ENCODE measurements at regions not wholly inside any gene's neighbourhood (a gene's known extent, or its start where the extent isn't known, plus 50 kb on each side); places are given as distances from the start of the nearest gene placed in this dataset.

DNA sequence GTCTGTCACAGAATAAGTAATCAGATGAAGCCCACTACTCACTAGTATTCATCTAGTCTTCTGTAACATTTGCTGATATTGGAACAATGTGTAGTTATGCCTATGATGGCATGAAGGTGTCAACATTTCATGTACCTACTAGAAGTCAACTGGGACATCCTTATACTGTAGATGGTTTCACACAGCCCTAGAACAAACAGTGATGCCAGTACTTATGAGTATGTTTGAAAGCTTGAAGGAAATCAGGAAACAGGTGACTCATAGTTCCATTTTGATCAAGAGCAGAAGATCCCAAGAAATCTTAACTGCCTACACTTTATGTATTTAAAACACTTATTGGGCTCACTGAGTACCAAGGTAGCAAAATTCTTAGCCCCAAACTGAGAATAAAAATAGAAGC lies 1519.6 kb downstream of the REEP3 start:
- Histone ChIP-seq H3K79me2 (ENCODE audit: control insufficient read depth, insufficient read depth, low read length) (no peaks in the 10 kb centered on the region), H3K27ac (ENCODE audit: low read length in 2 of 2) (no peak overlapping the region), H2AFZ (ENCODE audit: insufficient read depth, low read depth, low read length, poor library complexity, severe bottlenecking) (no peak overlapping the region), H3K27me3 (replicated peaks in 1 of 4; ENCODE audit: control extremely low read depth in 1 of 4, control insufficient read depth in 3 of 4, insufficient read depth in 4 of 4, low read length in 3 of 4) (no peaks in the 10 kb centered on the region), H3K4me1 (ENCODE audit: control insufficient read depth in 2 of 2, insufficient read depth in 2 of 2, low read length in 2 of 2) (no peaks in the 10 kb centered on the region), H3K4me2 (replicated peaks; ENCODE audit: low read depth, low read length, poor library complexity, severe bottlenecking) (no peak overlapping the region), H3K9me3 (ENCODE audit: control extremely low read depth in 1 of 3, control insufficient read depth in 2 of 3, insufficient read depth in 1 of 3, low read length in 2 of 3) (peaks cover 0 to 3% (median 0%) of the 10 kb centered on the region in 3 donors), H3K4me3 (ENCODE audit: control extremely low read depth in 1 of 5, extremely low read depth in 1 of 5, insufficient read depth in 1 of 5, low read depth in 2 of 5, low read length in 4 of 5) (no peak overlapping the region), H3K36me3 (replicated peaks in 1 of 2; ENCODE audit: control extremely low read depth in 1 of 2, control insufficient read depth in 1 of 2, extremely low read depth in 1 of 2, insufficient read depth in 2 of 2, low read length in 1 of 2) (no peaks in the 10 kb centered on the region), H4K20me1 (ENCODE audit: control insufficient read depth, insufficient read depth, low read length, poor library complexity, severe bottlenecking) (no peaks in the 10 kb centered on the region), H3K9ac (ENCODE audit: low read length) (no peak overlapping the region)
- TF ChIP-seq EZH2 (IDR thresholded peaks at IDR 0.05; ENCODE audit: borderline replicate concordance, insufficient read depth, low read depth, low read length, poor library complexity, severe bottlenecking), result no peak
- TF ChIP-seq, protein P1, sequence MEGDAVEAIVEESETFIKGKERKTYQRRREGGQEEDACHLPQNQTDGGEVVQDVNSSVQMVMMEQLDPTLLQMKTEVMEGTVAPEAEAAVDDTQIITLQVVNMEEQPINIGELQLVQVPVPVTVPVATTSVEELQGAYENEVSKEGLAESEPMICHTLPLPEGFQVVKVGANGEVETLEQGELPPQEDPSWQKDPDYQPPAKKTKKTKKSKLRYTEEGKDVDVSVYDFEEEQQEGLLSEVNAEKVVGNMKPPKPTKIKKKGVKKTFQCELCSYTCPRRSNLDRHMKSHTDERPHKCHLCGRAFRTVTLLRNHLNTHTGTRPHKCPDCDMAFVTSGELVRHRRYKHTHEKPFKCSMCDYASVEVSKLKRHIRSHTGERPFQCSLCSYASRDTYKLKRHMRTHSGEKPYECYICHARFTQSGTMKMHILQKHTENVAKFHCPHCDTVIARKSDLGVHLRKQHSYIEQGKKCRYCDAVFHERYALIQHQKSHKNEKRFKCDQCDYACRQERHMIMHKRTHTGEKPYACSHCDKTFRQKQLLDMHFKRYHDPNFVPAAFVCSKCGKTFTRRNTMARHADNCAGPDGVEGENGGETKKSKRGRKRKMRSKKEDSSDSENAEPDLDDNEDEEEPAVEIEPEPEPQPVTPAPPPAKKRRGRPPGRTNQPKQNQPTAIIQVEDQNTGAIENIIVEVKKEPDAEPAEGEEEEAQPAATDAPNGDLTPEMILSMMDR (IDR thresholded peaks at IDR 0.05), result no peak
- ChIA-PET CTCF (no interaction called here), POLR2A (no interaction called here)
- H3K4me1 Mint-ChIP-seq, result no peaks in the 10 kb centered on the region
- intact Hi-C loops (cut with micrococcal nuclease), result no loop called here
- peaks cover under 1% of the 10 kb centered on the region for H3K9me3 Mint-ChIP-seq (ENCODE audit: insufficient read depth)
- no peaks in the 10 kb centered on the region for H3K27me3 Mint-ChIP-seq
- DNase-seq, result no peak
- H3K4me3 Mint-ChIP-seq, result no peak overlapping the region
- no peak for ATAC-seq (ENCODE audit: low read depth)
- H3K27ac Mint-ChIP-seq, result no peak overlapping the region

DNA sequence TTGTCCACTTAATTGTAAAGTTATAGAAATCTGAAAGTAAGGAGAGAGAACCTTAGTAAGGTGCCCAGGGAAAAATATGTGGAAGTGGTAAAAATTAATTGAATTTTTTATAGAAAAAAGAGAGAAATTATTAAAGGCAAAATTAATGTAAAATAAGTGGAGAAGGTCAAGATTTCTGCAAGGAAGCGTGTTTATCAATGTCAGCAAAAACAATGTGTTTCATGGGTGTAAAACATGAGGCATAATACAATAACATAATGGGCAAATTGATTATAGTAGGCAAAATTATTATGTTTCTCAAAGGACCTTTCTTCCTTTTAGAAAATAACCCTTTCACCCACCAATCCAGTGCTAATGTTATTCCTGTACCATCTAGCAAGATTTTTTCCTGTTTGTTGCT lies 1520.1 kb downstream of the REEP3 start:
- Histone ChIP-seq H3K9me3 (ENCODE audit: control extremely low read depth in 1 of 3, control insufficient read depth in 2 of 3, insufficient read depth in 1 of 3, low read length in 2 of 3) (peaks cover 0 to 3% (median 0%) of the 10 kb centered on the region in 3 donors), H3K9ac (ENCODE audit: low read length) (no peak overlapping the region), H2AFZ (ENCODE audit: insufficient read depth, low read depth, low read length, poor library complexity, severe bottlenecking) (no peak overlapping the region), H3K27ac (ENCODE audit: low read length in 2 of 2) (no peak overlapping the region), H3K4me3 (ENCODE audit: control extremely low read depth in 1 of 5, extremely low read depth in 1 of 5, insufficient read depth in 1 of 5, low read depth in 2 of 5, low read length in 4 of 5) (no peak overlapping the region), H3K36me3 (replicated peaks in 1 of 2; ENCODE audit: control extremely low read depth in 1 of 2, control insufficient read depth in 1 of 2, extremely low read depth in 1 of 2, insufficient read depth in 2 of 2, low read length in 1 of 2) (no peaks in the 10 kb centered on the region), H3K4me2 (replicated peaks; ENCODE audit: low read depth, low read length, poor library complexity, severe bottlenecking) (no peak overlapping the region), H3K4me1 (ENCODE audit: control insufficient read depth in 2 of 2, insufficient read depth in 2 of 2, low read length in 2 of 2) (no peaks in the 10 kb centered on the region), H4K20me1 (ENCODE audit: control insufficient read depth, insufficient read depth, low read length, poor library complexity, severe bottlenecking) (no peaks in the 10 kb centered on the region), H3K79me2 (ENCODE audit: control insufficient read depth, insufficient read depth, low read length) (no peaks in the 10 kb centered on the region), H3K27me3 (replicated peaks in 1 of 4; ENCODE audit: control extremely low read depth in 1 of 4, control insufficient read depth in 3 of 4, insufficient read depth in 4 of 4, low read length in 3 of 4) (no peaks in the 10 kb centered on the region)
- no peak overlapping the region for H3K27ac Mint-ChIP-seq
- intact Hi-C loops (cut with micrococcal nuclease), result no loop called here
- ChIA-PET POLR2A (no interaction called here), CTCF (no interaction called here)
- no CpG with 5 or more reads among the region's 1 CpG for WGBS (ENCODE audit: insufficient coverage)
- TF ChIP-seq, protein P1 (IDR thresholded peaks at IDR 0.05), result no peak
- TF ChIP-seq EZH2 (IDR thresholded peaks at IDR 0.05; ENCODE audit: borderline replicate concordance, insufficient read depth, low read depth, low read length, poor library complexity, severe bottlenecking), result no peak
- no peak for ATAC-seq (ENCODE audit: low read depth)
- H3K4me3 Mint-ChIP-seq, result no peak overlapping the region
- no peaks in the 10 kb centered on the region for H3K9me3 Mint-ChIP-seq (ENCODE audit: insufficient read depth)
- no peak for DNase-seq
- H3K27me3 Mint-ChIP-seq, result no peaks in the 10 kb centered on the region
- no peaks in the 10 kb centered on the region for H3K4me1 Mint-ChIP-seq

Data from B cell (primary cell).